ENCODE measurements at regions not wholly inside any gene's neighbourhood (a gene's known extent, or its start where the extent isn't known, plus 50 kb on each side); places are given as distances from the start of the nearest gene placed in this dataset.

DNA sequence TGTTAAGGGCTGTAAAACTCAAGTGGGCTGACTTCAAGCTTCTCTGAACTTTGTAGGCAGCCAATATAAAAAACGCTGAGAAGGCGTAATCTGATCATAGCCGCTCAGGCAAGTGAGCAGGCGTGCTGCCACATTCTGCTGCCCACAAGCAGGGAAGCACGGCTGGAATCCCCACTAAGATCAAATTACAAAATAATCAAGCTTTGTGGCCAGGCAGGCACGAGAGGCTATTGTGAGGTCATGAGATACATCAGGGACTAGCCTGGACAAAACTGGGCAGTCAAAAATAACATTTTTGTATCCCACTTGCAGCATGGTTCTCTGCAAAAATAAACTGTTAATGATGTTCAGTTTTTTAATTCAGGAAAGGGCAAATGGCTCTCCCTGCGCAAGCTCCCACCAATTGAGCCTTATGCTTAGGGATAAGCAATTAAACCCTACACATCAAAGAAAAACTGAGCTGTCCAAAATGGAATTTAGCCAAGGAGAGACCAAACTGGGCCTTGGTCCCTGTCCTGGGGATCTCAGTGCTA, 64.0 kb downstream of the POU5F2 start:
- intact Hi-C loops (cut with micrococcal nuclease), result no loop called here
- no peak overlapping the region for H3K9ac ChIP-seq (ENCODE audit: low read length)
- Mint-ChIP-seq H3K27me3 (no peaks in the 10 kb centered on the region), H3K9me3 (ENCODE audit: insufficient read depth) (no peaks in the 10 kb centered on the region), H3K4me1 (peaks cover 17% of the 10 kb centered on the region), H3K27ac (no peak overlapping the region), H3K4me3 (no peak overlapping the region)
- H3K4me2 ChIP-seq (replicated peaks; ENCODE audit: low read depth, low read length, poor library complexity, severe bottlenecking), result no peak overlapping the region
- no peak overlapping the region for H3K4me3 ChIP-seq (ENCODE audit: control extremely low read depth in 1 of 5, extremely low read depth in 1 of 5, insufficient read depth in 1 of 5, low read depth in 2 of 5, low read length in 4 of 5)
- no peak overlapping the region for H3K27ac ChIP-seq (ENCODE audit: low read length in 2 of 2)
- TF ChIP-seq, protein P1, sequence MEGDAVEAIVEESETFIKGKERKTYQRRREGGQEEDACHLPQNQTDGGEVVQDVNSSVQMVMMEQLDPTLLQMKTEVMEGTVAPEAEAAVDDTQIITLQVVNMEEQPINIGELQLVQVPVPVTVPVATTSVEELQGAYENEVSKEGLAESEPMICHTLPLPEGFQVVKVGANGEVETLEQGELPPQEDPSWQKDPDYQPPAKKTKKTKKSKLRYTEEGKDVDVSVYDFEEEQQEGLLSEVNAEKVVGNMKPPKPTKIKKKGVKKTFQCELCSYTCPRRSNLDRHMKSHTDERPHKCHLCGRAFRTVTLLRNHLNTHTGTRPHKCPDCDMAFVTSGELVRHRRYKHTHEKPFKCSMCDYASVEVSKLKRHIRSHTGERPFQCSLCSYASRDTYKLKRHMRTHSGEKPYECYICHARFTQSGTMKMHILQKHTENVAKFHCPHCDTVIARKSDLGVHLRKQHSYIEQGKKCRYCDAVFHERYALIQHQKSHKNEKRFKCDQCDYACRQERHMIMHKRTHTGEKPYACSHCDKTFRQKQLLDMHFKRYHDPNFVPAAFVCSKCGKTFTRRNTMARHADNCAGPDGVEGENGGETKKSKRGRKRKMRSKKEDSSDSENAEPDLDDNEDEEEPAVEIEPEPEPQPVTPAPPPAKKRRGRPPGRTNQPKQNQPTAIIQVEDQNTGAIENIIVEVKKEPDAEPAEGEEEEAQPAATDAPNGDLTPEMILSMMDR (IDR thresholded peaks at IDR 0.05), result no peak
- TF ChIP-seq EZH2 (IDR thresholded peaks at IDR 0.05; ENCODE audit: borderline replicate concordance, insufficient read depth, low read depth, low read length, poor library complexity, severe bottlenecking), result no peak
- no peaks in the 10 kb centered on the region for H4K20me1 ChIP-seq (ENCODE audit: control insufficient read depth, insufficient read depth, low read length, poor library complexity, severe bottlenecking)
- no peaks in the 10 kb centered on the region for H3K36me3 ChIP-seq (replicated peaks in 1 of 2; ENCODE audit: control extremely low read depth in 1 of 2, control insufficient read depth in 1 of 2, extremely low read depth in 1 of 2, insufficient read depth in 2 of 2, low read length in 1 of 2)
- POLR2A ChIA-PET, result no interaction called here
- H3K4me1 ChIP-seq (ENCODE audit: control insufficient read depth in 2 of 2, insufficient read depth in 2 of 2, low read length in 2 of 2), result peaks cover 3 to 6% of the 10 kb centered on the region in 2 donors
- CTCF ChIA-PET, result no interaction called here
- H3K79me2 ChIP-seq (ENCODE audit: control insufficient read depth, insufficient read depth, low read length), result no peaks in the 10 kb centered on the region
- H2AFZ ChIP-seq (ENCODE audit: insufficient read depth, low read depth, low read length, poor library complexity, severe bottlenecking), result no peak overlapping the region
- peaks cover 0 to 14% (median 0%) of the 10 kb centered on the region in 3 donors for H3K9me3 ChIP-seq (ENCODE audit: control extremely low read depth in 1 of 3, control insufficient read depth in 2 of 3, insufficient read depth in 1 of 3, low read length in 2 of 3)
- no peak for ATAC-seq (ENCODE audit: low read depth)
- 97% methylated on average over 5 of the region's 7 CpGs for WGBS (ENCODE audit: insufficient coverage)
- no peaks in the 10 kb centered on the region for H3K27me3 ChIP-seq (replicated peaks in 1 of 4; ENCODE audit: control extremely low read depth in 1 of 4, control insufficient read depth in 3 of 4, insufficient read depth in 4 of 4, low read length in 3 of 4)
- DNase-seq, result no peak

DNA sequence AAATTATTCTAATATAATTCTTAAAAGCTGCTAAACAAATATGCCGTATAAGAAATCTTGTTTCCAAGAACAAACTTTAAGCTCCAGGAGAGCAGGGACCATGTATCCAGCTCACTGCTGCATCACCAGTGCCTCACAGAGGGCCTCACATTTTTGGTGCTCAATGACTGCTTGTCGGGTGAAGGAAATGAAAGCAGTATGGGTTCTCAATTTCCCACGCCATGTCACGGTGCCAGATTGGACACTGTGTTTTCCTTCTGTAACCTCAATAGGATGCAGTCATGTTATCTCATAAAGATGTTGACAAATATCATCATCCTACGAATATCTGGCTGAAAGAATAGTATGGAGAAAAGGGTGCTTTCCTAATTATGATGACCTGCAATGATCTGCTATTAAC, 64.7 kb downstream of the POU5F2 start:
- 80% methylated on average over 1 of the region's 5 CpGs for WGBS (ENCODE audit: insufficient coverage)
- H2AFZ ChIP-seq (ENCODE audit: insufficient read depth, low read depth, low read length, poor library complexity, severe bottlenecking), result no peak overlapping the region
- H3K9me3 Mint-ChIP-seq (ENCODE audit: insufficient read depth), result no peaks in the 10 kb centered on the region
- peaks cover 17% of the 10 kb centered on the region for H3K4me1 Mint-ChIP-seq
- ATAC-seq (ENCODE audit: low read depth) (no peak), DNase-seq (no peak)
- TF ChIP-seq, protein P1 (IDR thresholded peaks at IDR 0.05), result no peak
- TF ChIP-seq EZH2 (IDR thresholded peaks at IDR 0.05; ENCODE audit: borderline replicate concordance, insufficient read depth, low read depth, low read length, poor library complexity, severe bottlenecking), result no peak
- no peak overlapping the region for H3K27ac ChIP-seq (ENCODE audit: low read length in 2 of 2)
- no peaks in the 10 kb centered on the region for H4K20me1 ChIP-seq (ENCODE audit: control insufficient read depth, insufficient read depth, low read length, poor library complexity, severe bottlenecking)
- no peaks in the 10 kb centered on the region for H3K36me3 ChIP-seq (replicated peaks in 1 of 2; ENCODE audit: control extremely low read depth in 1 of 2, control insufficient read depth in 1 of 2, extremely low read depth in 1 of 2, insufficient read depth in 2 of 2, low read length in 1 of 2)
- intact Hi-C loops (cut with micrococcal nuclease), result no loop called here
- peaks cover 3 to 6% of the 10 kb centered on the region in 2 donors for H3K4me1 ChIP-seq (ENCODE audit: control insufficient read depth in 2 of 2, insufficient read depth in 2 of 2, low read length in 2 of 2)
- H3K4me3 ChIP-seq (ENCODE audit: control extremely low read depth in 1 of 5, extremely low read depth in 1 of 5, insufficient read depth in 1 of 5, low read depth in 2 of 5, low read length in 4 of 5), result no peak overlapping the region
- H3K4me3 Mint-ChIP-seq, result no peak overlapping the region
- H3K27ac Mint-ChIP-seq, result no peak overlapping the region
- ChIA-PET CTCF (no interaction called here), POLR2A (no interaction called here)
- no peaks in the 10 kb centered on the region for H3K79me2 ChIP-seq (ENCODE audit: control insufficient read depth, insufficient read depth, low read length)
- no peak overlapping the region for H3K9ac ChIP-seq (ENCODE audit: low read length)
- no peak overlapping the region for H3K4me2 ChIP-seq (replicated peaks; ENCODE audit: low read depth, low read length, poor library complexity, severe bottlenecking)
- no peaks in the 10 kb centered on the region for H3K27me3 Mint-ChIP-seq
- peaks cover 0 to 14% (median 0%) of the 10 kb centered on the region in 3 donors for H3K9me3 ChIP-seq (ENCODE audit: control extremely low read depth in 1 of 3, control insufficient read depth in 2 of 3, insufficient read depth in 1 of 3, low read length in 2 of 3)
- H3K27me3 ChIP-seq (replicated peaks in 1 of 4; ENCODE audit: control extremely low read depth in 1 of 4, control insufficient read depth in 3 of 4, insufficient read depth in 4 of 4, low read length in 3 of 4), result no peaks in the 10 kb centered on the region

Measured in B cell (primary cell).